Heart left ventricle (tissue), 16 donors: ENCODE measurements at regions not wholly inside any gene's neighbourhood (a gene's known extent, or its start where the extent isn't known, plus 50 kb on each side); places are given as distances from the start of the nearest gene placed in this dataset.

ENCODE experiments used
- ATAC-seq, 4 donors: fragments of 200-7000 bp; cut with Tn5 transposase; one replicate each; pipeline ENCODE4 v1.9.1; 2020 to 2022; ENCODE audit warnings: moderate library complexity in 4 of 4, mild to moderate bottlenecking in 3 of 4, moderate number of reproducible peaks in 1 of 4
- DNase-seq, 5 donors: peaks; one replicate each; pipeline ENCODE4 v3.0.0-alpha.2; 2020
- H3K27ac ChIP-seq, 12 donors: fragments of 200-600 bp; sonication (generic) in 4 of 12; one replicate each; pipeline versions ENCODE4 v1.5.0 to v1.8.0; 2016 to 2022; ENCODE audit warnings: mild to moderate bottlenecking in 2 of 12
- H3K27me3 ChIP-seq, 9 donors: fragments of 200-600 bp; sonication (generic) in 2 of 9; one replicate each; pipeline versions ENCODE4 v1.5.1 to v1.8.0; 2016 to 2022; ENCODE audit warnings: mild to moderate bottlenecking in 3 of 9
- H3K36me3 ChIP-seq, 9 donors: fragments of 200-600 bp; sonication (generic) in 2 of 9; one replicate each; pipeline versions ENCODE4 v1.5.0 to v1.8.0; 2018 to 2022; ENCODE audit warnings: mild to moderate bottlenecking in 2 of 9
- H3K4me1 ChIP-seq, 12 donors: fragments of 200-600 bp; sonication (generic) in 4 of 12; one replicate each; pipeline versions ENCODE4 v1.5.0 to v1.8.0; 2016 to 2022; ENCODE audit warnings: mild to moderate bottlenecking in 3 of 12
- H3K4me3 ChIP-seq, 12 donors: fragments of 200-600 bp; sonication (generic) in 4 of 12; one replicate each; pipeline versions ENCODE4 v1.5.0 to v1.8.0; 2017 to 2022; ENCODE audit warnings: mild to moderate bottlenecking in 9 of 12, moderate library complexity in 4 of 12
- H3K9me3 ChIP-seq, 12 donors: fragments of 200-600 bp; sonication (generic) in 4 of 12; one replicate each; pipeline versions ENCODE4 v1.5.0 to v1.8.0; 2016 to 2022; ENCODE audit warnings: mild to moderate bottlenecking in 1 of 12
- POLR2A ChIP-seq, 2 donors: fragments of 450-650 bp; IDR thresholded peaks; one replicate each; pipeline ENCODE4 v1.6.1; 2017; ENCODE audit warnings: antibody characterized with exemption in 2 of 2, mild to moderate bottlenecking in 2 of 2, moderate library complexity in 2 of 2
- WGBS, 4 donors: extraction: QIAGEN DNeasy Blood & Tissue Kit in 2 of 4; methylation state at CpG; one replicate each; pipeline versions ENCODE4 v1.1.5 to v1.1.7; 2013 to 2018; 5-methylcytosine and 5-hydroxymethylcytosine counted together
- intact Hi-C, 10 donors: fragments of 100-400 bp; cut with DNase I; formaldehyde crosslinking; loops; one replicate each; pipeline versions ENCODE4 v1.11.1 to v1.14.2; 2022
- TF ChIP-seq, protein P1 (sequence below), 12 donors: fragments of 200-600 bp; sonication (generic) in 4 of 12; IDR thresholded peaks; one replicate each; pipeline versions ENCODE4 v1.5.0 to v1.8.0; 2018 to 2022; ENCODE audit warnings: antibody characterized with exemption in 12 of 12, mild to moderate bottlenecking in 5 of 12
- donor health status: ischemic (EF 13 %, LVEDD 7.1; RV severe dilation, severe dysfunction).
- donor health status: healthy with polysubstance abuse.
- donor health status: DM: no; HTN: yes; CAD: no.
- donor health status: DM: no; HTN: no; CAD: no.
- donor health status: ischemic (EF 25% LVEDD 6.9; RV normal size, moderate dysfunction).
- donor health status: ischemic (EF 25% LVEDD 5.7; RV mildly dilated, moderate dysfunction).
- donor health status: healthy.
- donor health status: DM: yes; HTN: yes; CAD: no.
- donor health status: ischemic (EF 35%, LVEDD 5.7; RV mildly dilated, moderate dysfunction).
- donor health status: nonischemic (EF 11% LVEDD 7.7; RV severe dilation, severe dysfunction).
- donor health status: DM: yes; HTN: yes; CAD: no.
- donor health status: PGD.
- donor health status: ischemic (EF 29% LVEDD 5.4; RV normal size, mild dysfunction).
- donor health status: nonischemic (EF 23%, LVEDD 6.1; RV moderate dilation, normal function).

GRCh38 chr1:99122039-99122438 lies 117.4 kb upstream of the PLPPR5 start:
- 77 to 82% (median 79%) methylated on average over 4 of the region's 4 CpGs for WGBS, 4 donors
- ATAC-seq, result no peak

DNA sequence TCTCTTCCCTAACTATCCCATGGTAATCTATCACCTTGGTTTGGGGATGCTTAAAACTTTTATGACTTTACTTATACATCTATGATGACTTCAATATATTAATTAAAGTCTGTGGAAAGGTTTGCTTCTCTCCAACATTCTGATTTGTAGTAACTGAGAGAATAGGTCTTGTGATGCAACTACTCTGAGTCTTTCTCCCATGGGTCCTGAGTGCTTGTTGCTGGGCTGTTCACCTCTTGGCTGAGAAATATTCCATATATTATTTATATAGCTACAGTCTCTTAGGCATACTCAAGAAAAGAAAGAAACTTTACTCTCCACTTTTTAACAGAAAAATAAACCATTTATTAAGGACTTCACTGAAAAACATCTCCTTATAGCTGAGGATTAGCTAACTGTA lies 119.3 kb upstream of the PLPPR5 start:
- no peak for DNase-seq
- peaks cover 0 to 12% (median 0%) of the 10 kb centered on the region in 12 donors for H3K9me3 ChIP-seq
- H3K27me3 ChIP-seq, result no peaks in the 10 kb centered on the region
- no peaks in the 10 kb centered on the region for H3K36me3 ChIP-seq
- no peak overlapping the region for H3K4me3 ChIP-seq
- intact Hi-C loops, result no loop called here
- no peak for TF ChIP-seq POLR2A (IDR thresholded peaks at IDR 0.05)
- TF ChIP-seq, protein P1, sequence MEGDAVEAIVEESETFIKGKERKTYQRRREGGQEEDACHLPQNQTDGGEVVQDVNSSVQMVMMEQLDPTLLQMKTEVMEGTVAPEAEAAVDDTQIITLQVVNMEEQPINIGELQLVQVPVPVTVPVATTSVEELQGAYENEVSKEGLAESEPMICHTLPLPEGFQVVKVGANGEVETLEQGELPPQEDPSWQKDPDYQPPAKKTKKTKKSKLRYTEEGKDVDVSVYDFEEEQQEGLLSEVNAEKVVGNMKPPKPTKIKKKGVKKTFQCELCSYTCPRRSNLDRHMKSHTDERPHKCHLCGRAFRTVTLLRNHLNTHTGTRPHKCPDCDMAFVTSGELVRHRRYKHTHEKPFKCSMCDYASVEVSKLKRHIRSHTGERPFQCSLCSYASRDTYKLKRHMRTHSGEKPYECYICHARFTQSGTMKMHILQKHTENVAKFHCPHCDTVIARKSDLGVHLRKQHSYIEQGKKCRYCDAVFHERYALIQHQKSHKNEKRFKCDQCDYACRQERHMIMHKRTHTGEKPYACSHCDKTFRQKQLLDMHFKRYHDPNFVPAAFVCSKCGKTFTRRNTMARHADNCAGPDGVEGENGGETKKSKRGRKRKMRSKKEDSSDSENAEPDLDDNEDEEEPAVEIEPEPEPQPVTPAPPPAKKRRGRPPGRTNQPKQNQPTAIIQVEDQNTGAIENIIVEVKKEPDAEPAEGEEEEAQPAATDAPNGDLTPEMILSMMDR (IDR thresholded peaks at IDR 0.05), result no peak
- H3K27ac ChIP-seq, result no peak overlapping the region
- no peak for ATAC-seq
- H3K4me1 ChIP-seq, result no peaks in the 10 kb centered on the region

More at GRCh38 chr1:99122039-99122438, 117.4 kb upstream of the PLPPR5 start:
- DNase-seq, result no peak
- H3K27me3 ChIP-seq, result no peaks in the 10 kb centered on the region
- H3K9me3 ChIP-seq, result peaks cover 0 to 12% (median 0%) of the 10 kb centered on the region in 12 donors
- no peaks in the 10 kb centered on the region for H3K36me3 ChIP-seq
- H3K4me1 ChIP-seq, result no peaks in the 10 kb centered on the region
- H3K4me3 ChIP-seq, result no peak overlapping the region
- intact Hi-C loops, result no loop called here
- TF ChIP-seq POLR2A (IDR thresholded peaks at IDR 0.05), result no peak
- TF ChIP-seq, protein P1 (IDR thresholded peaks at IDR 0.05), result no peak
- no peak overlapping the region for H3K27ac ChIP-seq

DNA sequence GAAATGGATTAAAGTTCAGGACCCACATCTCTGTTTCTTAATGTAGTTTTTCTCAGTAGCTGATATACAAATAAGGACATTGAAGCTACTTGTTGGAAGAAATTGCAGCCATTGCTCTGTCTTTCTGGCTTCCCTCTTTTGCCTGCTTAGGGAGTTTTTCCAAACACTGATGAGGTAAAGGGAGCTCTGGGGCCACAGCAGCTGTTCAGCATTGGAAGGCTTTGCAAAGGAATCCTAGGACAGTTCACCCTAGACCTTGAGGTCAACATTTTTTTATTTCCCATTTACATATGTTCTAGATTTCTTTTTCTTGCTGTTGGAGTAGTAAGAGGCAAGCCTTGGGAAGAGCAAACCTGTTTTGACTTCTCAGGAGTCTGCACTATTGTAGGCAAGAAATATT lies 126.9 kb upstream of the PLPPR5 start:
- ATAC-seq (no peak), DNase-seq (no peak)
- intact Hi-C loops, result no loop called here
- Histone ChIP-seq H3K4me1 (no peaks in the 10 kb centered on the region), H3K27ac (no peak overlapping the region), H3K36me3 (no peaks in the 10 kb centered on the region), H3K4me3 (no peak overlapping the region), H3K9me3 (peaks cover 0 to 5% (median under 1%) of the 10 kb centered on the region in 12 donors), H3K27me3 (no peaks in the 10 kb centered on the region)
- no peak for TF ChIP-seq POLR2A (IDR thresholded peaks at IDR 0.05)
- TF ChIP-seq, protein P1 (IDR thresholded peaks at IDR 0.05), result no peak

GRCh38 chr1:99133756-99134500 lies 129.3 kb upstream of the PLPPR5 start:
- H3K27me3 ChIP-seq, result no peaks in the 10 kb centered on the region
- TF ChIP-seq, protein P1 (IDR thresholded peaks at IDR 0.05), result no peak
- TF ChIP-seq POLR2A (IDR thresholded peaks at IDR 0.05), result no peak
- ATAC-seq, result no peak
- no peak overlapping the region for H3K4me3 ChIP-seq
- intact Hi-C loops, result no loop called here
- no peaks in the 10 kb centered on the region for H3K36me3 ChIP-seq
- H3K4me1 ChIP-seq, result no peaks in the 10 kb centered on the region
- peaks cover 0 to 13% (median 0%) of the 10 kb centered on the region in 12 donors for H3K9me3 ChIP-seq
- DNase-seq, result no peak
- no peak overlapping the region for H3K27ac ChIP-seq
- WGBS, 4 donors, result 43 to 51% (median 50%) methylated on average over 3 of the region's 3 CpGs
